ENCODE measurements at regions not wholly inside any gene's neighbourhood (a gene's known extent, or its start where the extent isn't known, plus 50 kb on each side); places are given as distances from the start of the nearest gene placed in this dataset.

GRCh38 chr13:50152224-50152623 lies 137.0 kb downstream of the KCNRG start:
- TF ChIP-seq GATA2 (IDR thresholded peaks at IDR 0.05; ENCODE audit: low read depth, low read length): no peak
- no peak for TF ChIP-seq GATA3 (IDR thresholded peaks at IDR 0.05; ENCODE audit: low read depth, low read length)

Data from SH-SY5Y (cell line).